Suprapubic skin (tissue), 4 donors: ENCODE measurements at regions not wholly inside any gene's neighbourhood (a gene's known extent, or its start where the extent isn't known, plus 50 kb on each side); places are given as distances from the start of the nearest gene placed in this dataset.

Experiments used
- DNase-seq, 2 donors: peaks; one replicate each; pipeline ENCODE4 v3.0.0-alpha.2; 2019; ENCODE audit warnings: low spot score in 2 of 2
- H3K27ac ChIP-seq: fragments of 200-600 bp; sonication (generic); one replicate; pipeline ENCODE4 v1.5.1; 2019
- H3K27me3 ChIP-seq: fragments of 200-600 bp; sonication (generic); one replicate; pipeline ENCODE4 v1.5.1; 2019
- H3K36me3 ChIP-seq: fragments of 200-600 bp; sonication (generic); one replicate; pipeline ENCODE4 v1.5.1; 2019
- H3K4me1 ChIP-seq: fragments of 200-600 bp; sonication (generic); one replicate; pipeline ENCODE4 v1.5.1; 2019
- H3K4me3 ChIP-seq: fragments of 200-600 bp; sonication (generic); one replicate; pipeline ENCODE4 v1.5.1; 2019; ENCODE audit warnings: mild to moderate bottlenecking
- H3K9me3 ChIP-seq: fragments of 200-600 bp; sonication (generic); one replicate; pipeline ENCODE4 v1.5.1; 2019
- CTCF ChIP-seq, 2 donors: fragments of 200-600 bp in 1 of 2; fragments of 450-650 bp in 1 of 2; sonication (generic) in 1 of 2; IDR thresholded peaks; one replicate each; pipeline ENCODE4 v1.5.1; 2016 to 2019; ENCODE audit warnings: antibody characterized with exemption in 2 of 2, mild to moderate bottlenecking in 1 of 2, moderate library complexity in 1 of 2
- EP300 ChIP-seq: sonication (generic); formaldehyde crosslinking; IDR thresholded peaks from one replicate; pipeline ENCODE4 v1.6.1; 2017; ENCODE audit warnings: antibody characterized with exemption
- POLR2A ChIP-seq, 2 donors: fragments of 450-650 bp; IDR thresholded peaks; one replicate each; pipeline ENCODE4 v1.6.1; 2017; ENCODE audit warnings: antibody characterized with exemption in 2 of 2, mild to moderate bottlenecking in 2 of 2, moderate library complexity in 2 of 2
- POLR2AphosphoS5 ChIP-seq, 3 donors: sonication (generic); formaldehyde crosslinking; IDR thresholded peaks; one replicate each; pipeline ENCODE4 v1.6.1; 2017; ENCODE audit warnings: antibody characterized with exemption in 3 of 3
- WGBS: methylation state at CpG from one replicate; pipeline ENCODE4 v1.1.5; 2018; 5-methylcytosine and 5-hydroxymethylcytosine counted together

- H3K4me1 ChIP-seq = no peaks in the 10 kb centered on the region
- DNase-seq = no peak
- H3K36me3 ChIP-seq = no peaks in the 10 kb centered on the region
- H3K4me3 ChIP-seq = no peak overlapping the region
- no peak overlapping the region for H3K27ac ChIP-seq
- WGBS = 72% methylated on average over 5 of the region's 5 CpGs
- TF ChIP-seq POLR2A (IDR thresholded peaks at IDR 0.05) = no peak
- no peak for TF ChIP-seq EP300
- TF ChIP-seq CTCF (IDR thresholded peaks at IDR 0.05) = no peak
- no peak for TF ChIP-seq POLR2AphosphoS5 (IDR thresholded peaks at IDR 0.05)
- H3K9me3 ChIP-seq = no peaks in the 10 kb centered on the region
- no peaks in the 10 kb centered on the region for H3K27me3 ChIP-seq
Measured at GRCh38 chrX:39414290-39414854, 613.1 kb downstream of the MID1IP1 start.

- WGBS = 78% methylated on average over 14 of the region's 14 CpGs
- H3K4me3 ChIP-seq = no peak overlapping the region
- no peaks in the 10 kb centered on the region for H3K9me3 ChIP-seq
- TF ChIP-seq POLR2A (IDR thresholded peaks at IDR 0.05) = no peak
- no peak for TF ChIP-seq CTCF (IDR thresholded peaks at IDR 0.05)
- no peak for TF ChIP-seq EP300
- TF ChIP-seq POLR2AphosphoS5 (IDR thresholded peaks at IDR 0.05) = no peak
- H3K4me1 ChIP-seq = no peaks in the 10 kb centered on the region
- H3K36me3 ChIP-seq = no peaks in the 10 kb centered on the region
- no peak overlapping the region for H3K27ac ChIP-seq
- H3K27me3 ChIP-seq = no peaks in the 10 kb centered on the region
- no peak for DNase-seq
Measured at GRCh38 chrX:39416547-39417260, 615.4 kb downstream of the MID1IP1 start.

- TF ChIP-seq POLR2A (IDR thresholded peaks at IDR 0.05) (no peak), POLR2AphosphoS5 (IDR thresholded peaks at IDR 0.05) (no peak), EP300 (no peak), CTCF (IDR thresholded peaks at IDR 0.05) (no peak)
- no peaks in the 10 kb centered on the region for H3K4me1 ChIP-seq
- no peaks in the 10 kb centered on the region for H3K36me3 ChIP-seq
- H3K27ac ChIP-seq = no peak overlapping the region
- H3K9me3 ChIP-seq = no peaks in the 10 kb centered on the region
- H3K4me3 ChIP-seq = no peak overlapping the region
- no peaks in the 10 kb centered on the region for H3K27me3 ChIP-seq
- WGBS = 44% methylated on average over 4 of the region's 4 CpGs
- no peak for DNase-seq
Measured at GRCh38 chrX:39418254-39418704, 617.0 kb downstream of the MID1IP1 start.

GRCh38 chrX:39418731-39419638, 617.7 kb downstream of the MID1IP1 start:
- no peak overlapping the region for H3K4me3 ChIP-seq
- H3K36me3 ChIP-seq = no peaks in the 10 kb centered on the region
- WGBS = 71% methylated on average over 28 of the region's 29 CpGs
- no peaks in the 10 kb centered on the region for H3K27me3 ChIP-seq
- H3K9me3 ChIP-seq = no peaks in the 10 kb centered on the region
- TF ChIP-seq POLR2A (IDR thresholded peaks at IDR 0.05) = no peak
- no peak for TF ChIP-seq POLR2AphosphoS5 (IDR thresholded peaks at IDR 0.05)
- TF ChIP-seq CTCF (IDR thresholded peaks at IDR 0.05) = no peak
- TF ChIP-seq EP300 = no peak
- no peak for DNase-seq
- H3K27ac ChIP-seq = no peak overlapping the region
- H3K4me1 ChIP-seq = no peaks in the 10 kb centered on the region

- Histone ChIP-seq H3K27ac (no peak overlapping the region), H3K36me3 (no peaks in the 10 kb centered on the region), H3K9me3 (no peaks in the 10 kb centered on the region), H3K27me3 (no peaks in the 10 kb centered on the region), H3K4me1 (no peaks in the 10 kb centered on the region), H3K4me3 (no peak overlapping the region)
- DNase-seq = no peak
- TF ChIP-seq CTCF (IDR thresholded peaks at IDR 0.05) (no peak), POLR2AphosphoS5 (IDR thresholded peaks at IDR 0.05) (no peak), EP300 (no peak), POLR2A (IDR thresholded peaks at IDR 0.05) (no peak)
- 85% methylated on average over 3 of the region's 3 CpGs for WGBS
Measured at GRCh38 chrX:39421006-39421405, 619.7 kb downstream of the MID1IP1 start.
